SK-N-MC (cell line): ENCODE measurements at regions not wholly inside any gene's neighbourhood (a gene's known extent, or its start where the extent isn't known, plus 50 kb on each side); places are given as distances from the start of the nearest gene placed in this dataset.

Experiments
- EZH2 ChIP-seq: fragments of 200-600 bp; sonication (generic); IDR thresholded peaks from one replicate; pipeline ENCODE4 v1.6.1; 2017; ENCODE audit warnings: antibody characterized with exemption
- POLR2AphosphoS5 ChIP-seq: IDR thresholded peaks from 2 replicates; pipeline ENCODE4 v1.6.1; 2012; ENCODE audit warnings: mild to moderate bottlenecking, low read depth, low read length, borderline replicate concordance

GRCh38 chr5:82413302-82414040 lies 135.3 kb upstream of the RPS23 start:
- TF ChIP-seq POLR2AphosphoS5 (no peak), EZH2 (no peak)
